Heart left ventricle (tissue), 13 donors: ENCODE measurements at regions not wholly inside any gene's neighbourhood (a gene's known extent, or its start where the extent isn't known, plus 50 kb on each side); places are given as distances from the start of the nearest gene placed in this dataset.

Experiments
- CTCF ChIP-seq, 12 donors: fragments of 200-600 bp; sonication (generic) in 4 of 12; IDR thresholded peaks; one replicate each; pipeline versions ENCODE4 v1.5.0 to v1.8.0; 2018 to 2022; ENCODE audit warnings: antibody characterized with exemption in 12 of 12, mild to moderate bottlenecking in 5 of 12
- POLR2A ChIP-seq, 2 donors: fragments of 450-650 bp; IDR thresholded peaks; one replicate each; pipeline ENCODE4 v1.6.1; 2017; ENCODE audit warnings: antibody characterized with exemption in 2 of 2, mild to moderate bottlenecking in 2 of 2, moderate library complexity in 2 of 2
- donor health status: ischemic (EF 13 %, LVEDD 7.1; RV severe dilation, severe dysfunction).
- donor health status: DM: no; HTN: yes; CAD: no.
- donor health status: DM: no; HTN: no; CAD: no.
- donor health status: ischemic (EF 25% LVEDD 6.9; RV normal size, moderate dysfunction).
- donor health status: ischemic (EF 25% LVEDD 5.7; RV mildly dilated, moderate dysfunction).
- donor health status: ischemic (EF 35%, LVEDD 5.7; RV mildly dilated, moderate dysfunction).
- donor health status: nonischemic (EF 11% LVEDD 7.7; RV severe dilation, severe dysfunction).
- donor health status: DM: yes; HTN: yes; CAD: no.
- donor health status: PGD.
- donor health status: ischemic (EF 29% LVEDD 5.4; RV normal size, mild dysfunction).
- donor health status: nonischemic (EF 23%, LVEDD 6.1; RV moderate dilation, normal function).

- TF ChIP-seq POLR2A (IDR thresholded peaks at IDR 0.05) (no peak), CTCF (IDR thresholded peaks at IDR 0.05) (no peak)
These were observed 302.4 kb downstream of the SDHAF3 start for GRCh38 chr7:97419898-97420297.
